Vagina (tissue), 2 donors: ENCODE measurements at regions not wholly inside any gene's neighbourhood (a gene's known extent, or its start where the extent isn't known, plus 50 kb on each side); places are given as distances from the start of the nearest gene placed in this dataset.

ENCODE experiments used
- CTCF ChIP-seq, 3 experiments: fragments of 450-650 bp in 2 of 3; fragments of 200-600 bp in 1 of 3; sonication (generic) in 1 of 3; IDR thresholded peaks; one replicate each; pipeline ENCODE4 v1.5.1; 2017 to 2019; ENCODE audit warnings: antibody characterized with exemption in 3 of 3, mild to moderate bottlenecking in 2 of 3, moderate library complexity in 2 of 3
- POLR2AphosphoS5 ChIP-seq, 2 donors: sonication (generic); formaldehyde crosslinking; IDR thresholded peaks; one replicate each; pipeline ENCODE4 v1.9.0; 2017; ENCODE audit warnings: antibody characterized with exemption in 2 of 2, mild to moderate bottlenecking in 2 of 2, low read depth in 1 of 2; ENCODE audit not compliant: insufficient read depth in 1 of 2

GRCh38 chr13:111906306-111906705 is 160.6 kb upstream of the SOX1 start:
- no peak for TF ChIP-seq POLR2AphosphoS5 (IDR thresholded peaks at IDR 0.05; ENCODE audit: insufficient read depth in 1 of 2, low read depth in 1 of 2)
- no peak for TF ChIP-seq CTCF (IDR thresholded peaks at IDR 0.05)
